ENCODE measurements at regions not wholly inside any gene's neighbourhood (a gene's known extent, or its start where the extent isn't known, plus 50 kb on each side); places are given as distances from the start of the nearest gene placed in this dataset.

- no peaks in the 10 kb centered on the region for H4K20me1 ChIP-seq (ENCODE audit: insufficient read depth)
- TF ChIP-seq YY1 (IDR thresholded peaks at IDR 0.05; ENCODE audit: extremely low read depth, insufficient replicate concordance, low read depth, low read length) (no peak), POLR2AphosphoS5 (IDR thresholded peaks at IDR 0.05; ENCODE audit: low read depth, low read length) (no peak), SP1 (IDR thresholded peaks at IDR 0.05; ENCODE audit: low read depth) (no peak), EZH2 (IDR thresholded peaks at IDR 0.05) (no peak), JUND (IDR thresholded peaks at IDR 0.05) (no peak), CEBPB (IDR thresholded peaks at IDR 0.05; ENCODE audit: low read depth) (no peak), RAD21 (IDR thresholded peaks at IDR 0.05; ENCODE audit: low read depth) (no peak), ZNF274 (IDR thresholded peaks at IDR 0.05; ENCODE audit: low read depth, low read length) (no peak), REST (IDR thresholded peaks at IDR 0.05; ENCODE audit: low read depth) (no peak), MAX (IDR thresholded peaks at IDR 0.05) (no peak)
- CTCF ChIA-PET, result interaction anchor here (0.7 kb wide), 1 partner anchor 228 kb away, joined by 3 read pairs; no protein-coding TSS in a partner anchor
- H3K27me3 ChIP-seq (ENCODE audit: insufficient read depth, low read length), result no peaks in the 10 kb centered on the region
- no peaks in the 10 kb centered on the region for H3K9me3 ChIP-seq (ENCODE audit: control insufficient read depth in 1 of 2, insufficient read depth in 1 of 2, low read depth in 1 of 2, low read length in 2 of 2)
- DNase-seq (ENCODE audit: low read depth, low spot score) (no peak), ATAC-seq (no peak)
- H3K9me2 ChIP-seq (ENCODE audit: insufficient read depth), result no peaks in the 10 kb centered on the region
- no peak overlapping the region for H2AFZ ChIP-seq (ENCODE audit: low read depth, low read length, poor library complexity, severe bottlenecking)
- no peak overlapping the region for H3K9ac ChIP-seq (ENCODE audit: low read length)
- intact Hi-C loops (cut with micrococcal nuclease), result no loop called here
- no TSS peak for BruUV-seq (replicated peaks)
- H3K79me2 ChIP-seq (ENCODE audit: insufficient read depth, low read length), result no peaks in the 10 kb centered on the region
- no peak overlapping the region for H3K4me2 ChIP-seq (ENCODE audit: low read length)
- peaks cover 4 to 5% of the 10 kb centered on the region in 2 experiments; a peak in 3 of 4 replicates for H3K4me1 ChIP-seq (ENCODE audit: control insufficient read depth in 1 of 2, insufficient read depth in 2 of 2, low read length in 2 of 2)
- H3K4me3 ChIP-seq (replicated peaks in 1 of 2; ENCODE audit: low read depth in 1 of 2, low read length in 2 of 2), result no peak overlapping the region
- H3K27ac ChIP-seq (ENCODE audit: low read depth, low read length), result no peak overlapping the region
- no peaks in the 10 kb centered on the region for H3K36me3 ChIP-seq (ENCODE audit: control insufficient read depth in 1 of 2, insufficient read depth in 2 of 2, low read length in 2 of 2)
- RAD21 ChIA-PET (ENCODE audit: low non-redundant PET in 1 of 2, low total read pairs in 2 of 2, uncharacterized antibody in 2 of 2, unreplicated experiment in 2 of 2), result no interaction called here
- POLR2A ChIA-PET, result no interaction called here
Measured at GRCh38 chr6:56364827-56365339, 117.5 kb upstream of the COL21A1 start.

All from HCT116 (cell line).